ENCODE measurements at regions not wholly inside any gene's neighbourhood (a gene's known extent, or its start where the extent isn't known, plus 50 kb on each side); places are given as distances from the start of the nearest gene placed in this dataset.
"Not testable (repeated sequence)": the region's sequence is repeated elsewhere in the genome, so short reads cannot be mapped to it uniquely, and the experiment has no call there.

GRCh38 chr18:22525313-22525712 is 107.6 kb upstream of the CTAGE1 start:
- TF ChIP-seq, protein P1, sequence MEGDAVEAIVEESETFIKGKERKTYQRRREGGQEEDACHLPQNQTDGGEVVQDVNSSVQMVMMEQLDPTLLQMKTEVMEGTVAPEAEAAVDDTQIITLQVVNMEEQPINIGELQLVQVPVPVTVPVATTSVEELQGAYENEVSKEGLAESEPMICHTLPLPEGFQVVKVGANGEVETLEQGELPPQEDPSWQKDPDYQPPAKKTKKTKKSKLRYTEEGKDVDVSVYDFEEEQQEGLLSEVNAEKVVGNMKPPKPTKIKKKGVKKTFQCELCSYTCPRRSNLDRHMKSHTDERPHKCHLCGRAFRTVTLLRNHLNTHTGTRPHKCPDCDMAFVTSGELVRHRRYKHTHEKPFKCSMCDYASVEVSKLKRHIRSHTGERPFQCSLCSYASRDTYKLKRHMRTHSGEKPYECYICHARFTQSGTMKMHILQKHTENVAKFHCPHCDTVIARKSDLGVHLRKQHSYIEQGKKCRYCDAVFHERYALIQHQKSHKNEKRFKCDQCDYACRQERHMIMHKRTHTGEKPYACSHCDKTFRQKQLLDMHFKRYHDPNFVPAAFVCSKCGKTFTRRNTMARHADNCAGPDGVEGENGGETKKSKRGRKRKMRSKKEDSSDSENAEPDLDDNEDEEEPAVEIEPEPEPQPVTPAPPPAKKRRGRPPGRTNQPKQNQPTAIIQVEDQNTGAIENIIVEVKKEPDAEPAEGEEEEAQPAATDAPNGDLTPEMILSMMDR (IDR thresholded peaks at IDR 0.05) = no peak
- Mint-ChIP-seq H3K9me3 (ENCODE audit: unreplicated experiment) (no peaks in the 10 kb centered on the region), H3K27ac (ENCODE audit: unreplicated experiment) (no peak overlapping the region), H3K4me1 (ENCODE audit: unreplicated experiment) (peaks cover 7% of the 10 kb centered on the region), H3K36me3 (ENCODE audit: unreplicated experiment) (no peaks in the 10 kb centered on the region), H3K4me3 (ENCODE audit: unreplicated experiment) (no peak overlapping the region), H3K27me3 (ENCODE audit: unreplicated experiment) (no peaks in the 10 kb centered on the region)
- DNase-seq (ENCODE audit: extremely low spot score, unreplicated experiment) = no peak

DNA sequence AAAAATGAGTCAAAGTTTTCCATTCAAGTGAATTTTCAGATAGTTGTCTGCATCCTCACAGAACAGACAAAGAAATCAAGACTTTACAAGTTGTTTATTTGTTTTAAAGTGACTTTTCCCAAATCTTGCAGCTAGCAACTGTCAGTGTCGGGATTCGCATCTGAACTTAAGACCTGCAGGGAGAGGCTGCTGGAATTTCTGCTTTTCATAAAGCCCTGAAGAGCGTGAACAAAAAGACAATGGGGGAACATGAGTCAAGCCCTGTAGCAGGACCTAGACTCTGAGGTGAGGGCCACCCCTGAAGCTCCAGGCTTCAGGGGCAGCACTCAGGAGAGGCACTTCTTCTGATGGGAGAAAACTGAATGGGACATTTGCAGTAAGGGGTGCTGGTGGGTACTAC is 108.2 kb upstream of the CTAGE1 start:
- Mint-ChIP-seq H3K4me3 (ENCODE audit: unreplicated experiment) (no peak overlapping the region), H3K9me3 (ENCODE audit: unreplicated experiment) (no peaks in the 10 kb centered on the region), H3K4me1 (ENCODE audit: unreplicated experiment) (peaks cover 7% of the 10 kb centered on the region), H3K36me3 (ENCODE audit: unreplicated experiment) (no peaks in the 10 kb centered on the region), H3K27ac (ENCODE audit: unreplicated experiment) (no peak overlapping the region), H3K27me3 (ENCODE audit: unreplicated experiment) (no peaks in the 10 kb centered on the region)
- no peak for DNase-seq (ENCODE audit: extremely low spot score, unreplicated experiment)
- TF ChIP-seq, protein P1 (IDR thresholded peaks at IDR 0.05) = no peak

GRCh38 chr18:22528291-22528690 is 110.6 kb upstream of the CTAGE1 start:
- TF ChIP-seq, protein P1 (IDR thresholded peaks at IDR 0.05) = no peak
- no peak for DNase-seq (ENCODE audit: extremely low spot score, unreplicated experiment)
- H3K36me3 Mint-ChIP-seq (ENCODE audit: unreplicated experiment) = no peaks in the 10 kb centered on the region
- H3K9me3 Mint-ChIP-seq (ENCODE audit: unreplicated experiment) = no peaks in the 10 kb centered on the region
- peaks cover 7% of the 10 kb centered on the region for H3K4me1 Mint-ChIP-seq (ENCODE audit: unreplicated experiment)
- no peaks in the 10 kb centered on the region for H3K27me3 Mint-ChIP-seq (ENCODE audit: unreplicated experiment)
- H3K4me3 Mint-ChIP-seq (ENCODE audit: unreplicated experiment) = no peak overlapping the region
- H3K27ac Mint-ChIP-seq (ENCODE audit: unreplicated experiment) = no peak overlapping the region

GRCh38 chr18:22534706-22535105 is 117.0 kb upstream of the CTAGE1 start:
- not testable (repeated sequence) for H3K4me3 Mint-ChIP-seq (ENCODE audit: unreplicated experiment); H3K27me3 Mint-ChIP-seq (ENCODE audit: unreplicated experiment); H3K9me3 Mint-ChIP-seq (ENCODE audit: unreplicated experiment); H3K36me3 Mint-ChIP-seq (ENCODE audit: unreplicated experiment); DNase-seq (ENCODE audit: extremely low spot score, unreplicated experiment); H3K4me1 Mint-ChIP-seq (ENCODE audit: unreplicated experiment); H3K27ac Mint-ChIP-seq (ENCODE audit: unreplicated experiment)

- no peak overlapping the region for H3K27ac Mint-ChIP-seq (ENCODE audit: unreplicated experiment)
- TF ChIP-seq, protein P1 (IDR thresholded peaks at IDR 0.05) = no peak
- H3K36me3 Mint-ChIP-seq (ENCODE audit: unreplicated experiment) = no peaks in the 10 kb centered on the region
- H3K4me3 Mint-ChIP-seq (ENCODE audit: unreplicated experiment) = no peak overlapping the region
- H3K4me1 Mint-ChIP-seq (ENCODE audit: unreplicated experiment) = peaks cover 1% of the 10 kb centered on the region
- DNase-seq (ENCODE audit: extremely low spot score, unreplicated experiment) = no peak
- H3K9me3 Mint-ChIP-seq (ENCODE audit: unreplicated experiment) = no peaks in the 10 kb centered on the region
- no peaks in the 10 kb centered on the region for H3K27me3 Mint-ChIP-seq (ENCODE audit: unreplicated experiment)
Measured at GRCh38 chr18:22536558-22536957, 118.8 kb upstream of the CTAGE1 start.

DNA sequence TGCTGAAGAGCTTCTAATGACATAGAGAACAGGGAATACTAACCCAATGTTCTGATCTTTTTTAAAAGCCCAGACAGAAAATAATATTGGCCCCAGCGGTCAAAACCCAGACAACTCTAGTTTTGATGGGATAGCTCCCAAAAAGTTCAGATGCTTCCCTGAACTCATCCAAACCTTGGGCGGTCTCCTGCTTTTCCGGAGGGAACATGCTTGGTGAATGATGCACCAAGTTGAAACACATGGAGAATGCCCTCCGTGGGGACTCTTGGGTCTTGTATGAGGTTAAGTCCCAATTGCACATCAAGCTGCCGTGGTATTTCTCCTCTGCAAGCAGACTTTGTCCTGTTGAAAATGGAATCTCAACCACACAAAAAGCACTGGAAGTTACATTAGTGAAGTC is 120.7 kb upstream of the CTAGE1 start:
- DNase-seq (ENCODE audit: extremely low spot score, unreplicated experiment) = no peak
- peaks cover 13% of the 10 kb centered on the region for H3K4me1 Mint-ChIP-seq (ENCODE audit: unreplicated experiment)
- no peak overlapping the region for H3K27ac Mint-ChIP-seq (ENCODE audit: unreplicated experiment)
- no peaks in the 10 kb centered on the region for H3K27me3 Mint-ChIP-seq (ENCODE audit: unreplicated experiment)
- no peaks in the 10 kb centered on the region for H3K9me3 Mint-ChIP-seq (ENCODE audit: unreplicated experiment)
- H3K36me3 Mint-ChIP-seq (ENCODE audit: unreplicated experiment) = no peaks in the 10 kb centered on the region
- no peak overlapping the region for H3K4me3 Mint-ChIP-seq (ENCODE audit: unreplicated experiment)
- TF ChIP-seq, protein P1 (IDR thresholded peaks at IDR 0.05) = no peak
